H1 (cell line): ENCODE measurements at regions not wholly inside any gene's neighbourhood (a gene's known extent, or its start where the extent isn't known, plus 50 kb on each side); places are given as distances from the start of the nearest gene placed in this dataset.

Experiments used
- JUN ChIP-seq: IDR thresholded peaks from 2 replicates; pipeline ENCODE4 v1.6.1; 2011; ENCODE audit warnings: low read depth, mild to moderate bottlenecking, improper control_type of control experiment, low read length
- RNF2 ChIP-seq: fragments of 200-900, 300-1000 bp; sonication (generic); IDR thresholded peaks from 2 replicates; pipeline ENCODE4 v1.7.1; 2016; ENCODE audit warnings: borderline replicate concordance, low read depth, mild to moderate bottlenecking, antibody characterized with exemption, low read length; ENCODE audit not compliant: poor library complexity, severe bottlenecking; ENCODE audit errors: missing control alignments

GRCh38 chr17:12342609-12343435 is 322.1 kb downstream of the MAP2K4 start (continued):
- TF ChIP-seq RNF2 (no peak), JUN (peak; percentile 24; the same call in 1 of the 2 replicates)
- TF ChIP-seq, all 59 proteins: peak for 3
